Neural crest cell (in vitro differentiated cells): ENCODE measurements at regions not wholly inside any gene's neighbourhood (a gene's known extent, or its start where the extent isn't known, plus 50 kb on each side); places are given as distances from the start of the nearest gene placed in this dataset.

Experiments used
- DNase-seq: peaks from one replicate; pipeline ENCODE4 v3.0.0; 2021; ENCODE audit warnings: low read depth, mixed read lengths, low spot score
- H3K27ac Mint-ChIP-seq: one replicate; pipeline ENCODE4 v1.8.0; 2021; ENCODE audit warnings: mild to moderate bottlenecking, mixed read lengths; ENCODE audit not compliant: unreplicated experiment
- H3K27me3 Mint-ChIP-seq: 2 replicates; pipeline ENCODE4 v1.8.0; 2021; ENCODE audit warnings: low read depth, mild to moderate bottlenecking, mixed read lengths
- H3K36me3 Mint-ChIP-seq: 2 replicates; pipeline ENCODE4 v1.8.0; 2021; ENCODE audit warnings: low read depth, mild to moderate bottlenecking, mixed read lengths
- H3K4me1 Mint-ChIP-seq: 2 replicates; pipeline ENCODE4 v1.8.0; 2021; ENCODE audit warnings: mixed read lengths
- H3K4me3 Mint-ChIP-seq: one replicate; pipeline ENCODE4 v1.8.0; 2021; ENCODE audit warnings: mild to moderate bottlenecking, mixed read lengths
- H3K9me3 Mint-ChIP-seq: 2 replicates; pipeline ENCODE4 v1.8.0; 2021; ENCODE audit warnings: mixed read lengths
- TF ChIP-seq, protein P1 (sequence below): fragments of 200-600 bp; sonication (generic); conservative IDR thresholded peaks from 2 replicates; pipeline ENCODE4 v1.5.0; 2021; ENCODE audit warnings: antibody characterized with exemption, mild to moderate bottlenecking

DNA sequence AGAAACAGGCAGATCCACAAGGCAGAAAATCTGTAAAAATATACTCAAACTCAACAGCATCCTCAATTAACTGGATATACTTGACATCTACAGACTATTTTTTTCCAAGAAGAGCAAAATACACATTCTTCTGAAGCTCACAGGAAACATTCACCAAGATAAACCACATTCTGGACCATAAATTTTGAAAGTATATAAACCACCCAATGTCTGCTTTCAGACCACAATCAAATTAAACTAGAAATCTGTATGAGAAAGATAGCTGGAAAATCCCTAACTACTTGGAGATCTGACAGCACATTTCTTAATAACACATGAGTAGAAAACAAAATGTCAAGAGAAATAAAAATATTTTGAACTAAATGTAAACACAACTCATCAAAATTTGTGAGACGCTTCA is 195.5 kb downstream of the ERMARD start:
- H3K4me1 Mint-ChIP-seq = no peaks in the 10 kb centered on the region
- peaks cover 50% of the 10 kb centered on the region for H3K27me3 Mint-ChIP-seq
- peaks cover 6% of the 10 kb centered on the region for H3K9me3 Mint-ChIP-seq
- peaks cover 2% of the 10 kb centered on the region for H3K36me3 Mint-ChIP-seq
- no peak overlapping the region for H3K4me3 Mint-ChIP-seq
- TF ChIP-seq, protein P1, sequence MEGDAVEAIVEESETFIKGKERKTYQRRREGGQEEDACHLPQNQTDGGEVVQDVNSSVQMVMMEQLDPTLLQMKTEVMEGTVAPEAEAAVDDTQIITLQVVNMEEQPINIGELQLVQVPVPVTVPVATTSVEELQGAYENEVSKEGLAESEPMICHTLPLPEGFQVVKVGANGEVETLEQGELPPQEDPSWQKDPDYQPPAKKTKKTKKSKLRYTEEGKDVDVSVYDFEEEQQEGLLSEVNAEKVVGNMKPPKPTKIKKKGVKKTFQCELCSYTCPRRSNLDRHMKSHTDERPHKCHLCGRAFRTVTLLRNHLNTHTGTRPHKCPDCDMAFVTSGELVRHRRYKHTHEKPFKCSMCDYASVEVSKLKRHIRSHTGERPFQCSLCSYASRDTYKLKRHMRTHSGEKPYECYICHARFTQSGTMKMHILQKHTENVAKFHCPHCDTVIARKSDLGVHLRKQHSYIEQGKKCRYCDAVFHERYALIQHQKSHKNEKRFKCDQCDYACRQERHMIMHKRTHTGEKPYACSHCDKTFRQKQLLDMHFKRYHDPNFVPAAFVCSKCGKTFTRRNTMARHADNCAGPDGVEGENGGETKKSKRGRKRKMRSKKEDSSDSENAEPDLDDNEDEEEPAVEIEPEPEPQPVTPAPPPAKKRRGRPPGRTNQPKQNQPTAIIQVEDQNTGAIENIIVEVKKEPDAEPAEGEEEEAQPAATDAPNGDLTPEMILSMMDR = no peak
- DNase-seq = no peak
- no peak overlapping the region for H3K27ac Mint-ChIP-seq

DNA sequence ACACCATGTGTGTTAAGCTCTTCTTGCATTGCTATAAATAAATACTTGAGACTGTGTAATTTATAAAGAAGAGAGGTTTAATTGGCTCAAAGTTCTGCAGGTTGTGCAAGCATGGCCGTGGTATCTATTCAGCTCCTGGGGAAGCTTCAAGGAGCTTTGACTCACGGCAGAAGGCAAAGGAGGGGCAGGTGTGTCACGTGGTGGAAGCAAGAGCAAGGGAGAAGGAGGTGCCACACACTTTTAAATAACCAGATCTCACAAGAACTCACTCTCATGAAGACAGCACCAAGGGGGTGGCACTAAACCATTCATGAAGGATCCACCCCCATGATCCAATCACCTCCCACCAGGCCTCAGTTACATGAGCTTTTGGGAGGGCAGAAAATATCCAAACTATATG is 193.7 kb downstream of the ERMARD start:
- H3K4me3 Mint-ChIP-seq = no peak overlapping the region
- H3K9me3 Mint-ChIP-seq = peaks cover 6% of the 10 kb centered on the region
- TF ChIP-seq, protein P1 = no peak
- peaks cover 11% of the 10 kb centered on the region for H3K4me1 Mint-ChIP-seq
- no peak overlapping the region for H3K27ac Mint-ChIP-seq
- no peak for DNase-seq
- H3K27me3 Mint-ChIP-seq = peaks cover 57% of the 10 kb centered on the region
- H3K36me3 Mint-ChIP-seq = peaks cover 2% of the 10 kb centered on the region

DNA sequence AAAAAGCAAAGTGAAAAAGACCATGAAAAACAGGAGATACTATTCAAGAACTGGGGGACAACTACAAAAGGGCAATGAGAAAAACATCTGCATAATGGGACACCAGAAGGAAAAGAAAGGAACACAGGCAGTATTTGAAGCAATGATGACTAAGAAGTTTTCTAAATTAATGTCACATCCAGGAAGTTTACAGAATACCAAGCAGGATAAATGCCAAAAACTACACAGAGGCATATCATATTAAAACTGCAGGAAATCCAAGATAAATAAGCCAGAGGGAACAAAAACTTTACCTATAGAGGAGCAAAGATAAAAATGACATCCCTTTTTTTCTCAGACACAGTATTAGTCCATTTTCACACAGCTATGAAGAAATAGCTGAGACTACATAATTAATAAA is 193.0 kb downstream of the ERMARD start:
- Mint-ChIP-seq H3K27ac (no peak overlapping the region), H3K27me3 (peaks cover 55% of the 10 kb centered on the region), H3K4me1 (peaks cover 16% of the 10 kb centered on the region), H3K9me3 (peaks cover 6% of the 10 kb centered on the region), H3K36me3 (peaks cover 2% of the 10 kb centered on the region), H3K4me3 (no peak overlapping the region)
- DNase-seq = no peak
- TF ChIP-seq, protein P1 = no peak

- Mint-ChIP-seq H3K27me3 (peaks cover 55% of the 10 kb centered on the region), H3K36me3 (peaks cover 2% of the 10 kb centered on the region), H3K9me3 (peaks cover 6% of the 10 kb centered on the region), H3K4me3 (no peak overlapping the region), H3K27ac (no peak overlapping the region), H3K4me1 (peaks cover 20% of the 10 kb centered on the region)
- DNase-seq = no peak
- TF ChIP-seq, protein P1 = no peak
These were observed 192.6 kb downstream of the ERMARD start for GRCh38 chr6:169944061-169944337.

GRCh38 chr6:169943241-169944060 is 192.0 kb downstream of the ERMARD start:
- Mint-ChIP-seq H3K4me1 (peaks cover 21% of the 10 kb centered on the region), H3K27me3 (peaks cover 60% of the 10 kb centered on the region), H3K36me3 (peaks cover 2% of the 10 kb centered on the region), H3K27ac (no peak overlapping the region), H3K9me3 (peaks cover 6% of the 10 kb centered on the region), H3K4me3 (no peak overlapping the region)
- TF ChIP-seq, protein P1 = no peak
- no peak for DNase-seq
